HCT116 (cell line): ENCODE measurements at regions not wholly inside any gene's neighbourhood (a gene's known extent, or its start where the extent isn't known, plus 50 kb on each side); places are given as distances from the start of the nearest gene placed in this dataset.

Experiments used
- ATAC-seq: fragments of 200-7000 bp; cut with Tn5 transposase; 2 replicates; pipeline ENCODE4 v1.9.1; 2020; ENCODE audit warnings: mild to moderate bottlenecking, moderate library complexity
- BruUV-seq: library from RNA; stranded (reverse); fragments of 400-500 nt; replicated peaks from 2 replicates; lab custom pipeline; 2021; lab: Mats Ljungman, UMichigan
- CTCF ChIA-PET: fragments of 300-600 bp; sonication (Branson Sonifier 250); formaldehyde crosslinking; loops from one replicate; lab custom pipeline; 2021; ENCODE audit warnings: antibody characterized with exemption; lab: Charles Lee
- POLR2A ChIA-PET: fragments of 300-600, 350-600 bp; sonication (Branson Sonifier 250); formaldehyde crosslinking; loops from one replicate; lab custom pipeline; 2021; ENCODE audit warnings: antibody characterized with exemption; lab: Charles Lee
- RAD21 ChIA-PET, 2 experiments: fragments of 300-600 bp; sonication (Branson Sonifier 250); formaldehyde crosslinking; loops; one replicate each; lab custom pipeline; 2023; ENCODE audit warnings: low total read pairs in 2 of 2; ENCODE audit not compliant: uncharacterized antibody in 2 of 2, unreplicated experiment in 2 of 2, low non-redundant PET in 1 of 2; lab: Charles Lee
- DNase-seq: peaks from one replicate; pipeline ENCODE4 v3.0.0-alpha.2; 2010; ENCODE audit warnings: low read depth, low spot score
- H2AFZ ChIP-seq: fragments of 200-600 bp; shearing (Covaris generic), sonication (generic); 2 replicates; pipeline ENCODE4 v1.6.1; 2017; ENCODE audit warnings: low read depth, mixed run types, mixed read lengths, antibody characterized with exemption, low read length; ENCODE audit not compliant: poor library complexity, severe bottlenecking
- H3K27ac ChIP-seq: 2 replicates; pipeline ENCODE4 v1.5.1; 2012; ENCODE audit warnings: low read depth, low read length
- H3K27me3 ChIP-seq: fragments of 200-600 bp; sonication (generic); 2 replicates; pipeline ENCODE4 v1.6.1; 2016; ENCODE audit warnings: mixed run types, low read length, mixed read lengths; ENCODE audit not compliant: insufficient read depth
- H3K36me3 ChIP-seq, 2 experiments: fragments of 200-500 bp in 1 of 2; fragments of 200-600 bp in 1 of 2; sonication (Bioruptor generic) in 1 of 2; sonication (generic) in 1 of 2; 2 replicates each; pipeline versions ENCODE4 v1.5.1 to v1.6.1; 2014 to 2016; ENCODE audit warnings: low read length in 2 of 2, inconsistent platforms in 1 of 2, mixed read lengths in 1 of 2, mixed run types in 1 of 2; ENCODE audit not compliant: insufficient read depth in 2 of 2, control insufficient read depth in 1 of 2
- H3K4me1 ChIP-seq, 2 experiments: fragments of 200-600 bp in 1 of 2; sonication (generic) in 1 of 2; 2 replicates each; pipeline versions ENCODE4 v1.5.1 to v1.6.1; 2012 to 2017; ENCODE audit warnings: low read length in 2 of 2, inconsistent platforms in 1 of 2, mild to moderate bottlenecking in 1 of 2, mixed read lengths in 1 of 2, mixed run types in 1 of 2, moderate library complexity in 1 of 2; ENCODE audit not compliant: insufficient read depth in 2 of 2, control insufficient read depth in 1 of 2
- H3K4me2 ChIP-seq: fragments of 200-600 bp; sonication (generic); 2 replicates; pipeline ENCODE4 v1.6.1; 2017; ENCODE audit warnings: mixed run types, low read length, mixed read lengths
- H3K4me3 ChIP-seq, 2 experiments: fragments of 200-600 bp in 1 of 2; sonication (generic) in 1 of 2; replicated peaks in 1 of 2; 2 replicates each; pipeline ENCODE4 v1.5.1; 2011 to 2016; ENCODE audit warnings: low read length in 2 of 2, control low read depth in 1 of 2, low read depth in 1 of 2, mild to moderate bottlenecking in 1 of 2, mixed read lengths in 1 of 2, mixed run types in 1 of 2
- H3K79me2 ChIP-seq: fragments of 200-600 bp; sonication (generic); 2 replicates; pipeline ENCODE4 v1.6.1; 2017; ENCODE audit warnings: mild to moderate bottlenecking, mixed run types, low read length, moderate library complexity, mixed read lengths; ENCODE audit not compliant: insufficient read depth
- H3K9ac ChIP-seq: fragments of 200-600 bp; sonication (generic); 2 replicates; pipeline ENCODE4 v1.6.1; 2016; ENCODE audit warnings: low read length, mixed read lengths
- H3K9me2 ChIP-seq: fragments of 200-600 bp; sonication (generic), shearing (Covaris generic); 2 replicates; pipeline ENCODE4 v1.6.1; 2017; ENCODE audit warnings: mixed run types, mild to moderate bottlenecking, moderate library complexity; ENCODE audit not compliant: insufficient read depth
- H3K9me3 ChIP-seq, 2 experiments: fragments of 200-500 bp in 1 of 2; fragments of 200-600 bp in 1 of 2; sonication (Bioruptor generic) in 1 of 2; sonication (generic) in 1 of 2; 2 replicates each; pipeline ENCODE4 v1.6.1; 2014 to 2017; ENCODE audit warnings: low read length in 2 of 2, mixed read lengths in 2 of 2, inconsistent platforms in 1 of 2, low read depth in 1 of 2, mild to moderate bottlenecking in 1 of 2, mixed run types in 1 of 2, moderate library complexity in 1 of 2; ENCODE audit not compliant: control insufficient read depth in 1 of 2, insufficient read depth in 1 of 2
- H4K20me1 ChIP-seq: fragments of 200-600 bp; sonication (generic), shearing (Covaris generic); 2 replicates; pipeline ENCODE4 v1.6.1; 2017; ENCODE audit warnings: mixed run types, mild to moderate bottlenecking, moderate library complexity; ENCODE audit not compliant: insufficient read depth
- CBX3 ChIP-seq: IDR thresholded peaks from 2 replicates; pipeline ENCODE4 v1.6.1; 2012; ENCODE audit warnings: low read depth
- EZH2phosphoT487 ChIP-seq: fragments of 200-600 bp; IDR thresholded peaks from 2 replicates; pipeline ENCODE4 v1.6.1; 2018; ENCODE audit warnings: antibody characterized with exemption, borderline replicate concordance
- YY1 ChIP-seq: IDR thresholded peaks from 2 replicates; pipeline ENCODE4 v1.6.1; 2011; ENCODE audit warnings: low read length, low read depth, moderate library complexity, mild to moderate bottlenecking; ENCODE audit not compliant: insufficient replicate concordance; ENCODE audit errors: extremely low read depth
- intact Hi-C: fragments of 100-400 bp; cut with micrococcal nuclease; formaldehyde crosslinking; loops from 2 replicates; pipeline ENCODE4 v1.10.0; 2022
- TF ChIP-seq, protein P1 (sequence below), 3 experiments: fragments of 200-600 bp in 1 of 3; sonication (generic) in 1 of 3; IDR thresholded peaks in 2 of 3; conservative IDR thresholded peaks in 1 of 3; 2 replicates each; pipeline ENCODE4 v1.5.1; 2012 to 2017; ENCODE audit warnings: low read depth in 2 of 3, low read length in 2 of 3, antibody characterized with exemption in 1 of 3, borderline replicate concordance in 1 of 3, control low read depth in 1 of 3, mild to moderate bottlenecking in 1 of 3, mixed read lengths in 1 of 3, mixed run types in 1 of 3, moderate library complexity in 1 of 3; ENCODE audit not compliant: insufficient read depth in 1 of 3
- TF ChIP-seq, protein P2 (sequence below): IDR thresholded peaks from 2 replicates; pipeline ENCODE4 v1.6.1; 2012; ENCODE audit warnings: low read depth

DNA sequence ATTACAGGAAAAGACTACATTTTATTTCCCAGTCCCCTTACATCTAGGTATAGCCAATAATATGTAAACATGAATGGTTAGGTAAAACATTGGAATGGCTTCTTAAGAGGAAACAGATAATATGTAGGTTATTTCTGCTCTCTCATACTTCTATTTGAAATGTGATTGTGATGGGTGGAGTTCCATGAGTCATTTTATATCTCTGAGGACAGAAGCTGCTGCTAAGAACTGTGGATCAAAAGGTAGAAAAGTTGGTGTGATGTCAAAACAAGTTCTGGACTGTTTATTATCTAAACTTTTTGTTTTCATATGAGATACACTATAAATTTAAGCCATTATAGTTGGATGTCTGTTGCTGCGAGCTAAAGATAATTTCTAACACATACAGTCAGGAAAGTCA is 799.4 kb upstream of the TENM4 start:
- no peaks in the 10 kb centered on the region for H3K9me2 ChIP-seq
- H3K9me3 ChIP-seq: peaks cover 0 to 8% of the 10 kb centered on the region in 2 experiments; a peak in 2 of 4 replicates
- TF ChIP-seq YY1 (no peak), CBX3 (no peak), EZH2phosphoT487 (no peak)
- TF ChIP-seq, protein P1, sequence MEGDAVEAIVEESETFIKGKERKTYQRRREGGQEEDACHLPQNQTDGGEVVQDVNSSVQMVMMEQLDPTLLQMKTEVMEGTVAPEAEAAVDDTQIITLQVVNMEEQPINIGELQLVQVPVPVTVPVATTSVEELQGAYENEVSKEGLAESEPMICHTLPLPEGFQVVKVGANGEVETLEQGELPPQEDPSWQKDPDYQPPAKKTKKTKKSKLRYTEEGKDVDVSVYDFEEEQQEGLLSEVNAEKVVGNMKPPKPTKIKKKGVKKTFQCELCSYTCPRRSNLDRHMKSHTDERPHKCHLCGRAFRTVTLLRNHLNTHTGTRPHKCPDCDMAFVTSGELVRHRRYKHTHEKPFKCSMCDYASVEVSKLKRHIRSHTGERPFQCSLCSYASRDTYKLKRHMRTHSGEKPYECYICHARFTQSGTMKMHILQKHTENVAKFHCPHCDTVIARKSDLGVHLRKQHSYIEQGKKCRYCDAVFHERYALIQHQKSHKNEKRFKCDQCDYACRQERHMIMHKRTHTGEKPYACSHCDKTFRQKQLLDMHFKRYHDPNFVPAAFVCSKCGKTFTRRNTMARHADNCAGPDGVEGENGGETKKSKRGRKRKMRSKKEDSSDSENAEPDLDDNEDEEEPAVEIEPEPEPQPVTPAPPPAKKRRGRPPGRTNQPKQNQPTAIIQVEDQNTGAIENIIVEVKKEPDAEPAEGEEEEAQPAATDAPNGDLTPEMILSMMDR (IDR thresholded peaks at IDR 0.05 in 2 of 3, conservative IDR thresholded peaks at IDR 0.05 in 1 of 3; ENCODE audit: borderline replicate concordance in 1 of 3, insufficient read depth in 1 of 3, low read depth in 2 of 3, low read length in 2 of 3): no peak
- TF ChIP-seq, protein P2, sequence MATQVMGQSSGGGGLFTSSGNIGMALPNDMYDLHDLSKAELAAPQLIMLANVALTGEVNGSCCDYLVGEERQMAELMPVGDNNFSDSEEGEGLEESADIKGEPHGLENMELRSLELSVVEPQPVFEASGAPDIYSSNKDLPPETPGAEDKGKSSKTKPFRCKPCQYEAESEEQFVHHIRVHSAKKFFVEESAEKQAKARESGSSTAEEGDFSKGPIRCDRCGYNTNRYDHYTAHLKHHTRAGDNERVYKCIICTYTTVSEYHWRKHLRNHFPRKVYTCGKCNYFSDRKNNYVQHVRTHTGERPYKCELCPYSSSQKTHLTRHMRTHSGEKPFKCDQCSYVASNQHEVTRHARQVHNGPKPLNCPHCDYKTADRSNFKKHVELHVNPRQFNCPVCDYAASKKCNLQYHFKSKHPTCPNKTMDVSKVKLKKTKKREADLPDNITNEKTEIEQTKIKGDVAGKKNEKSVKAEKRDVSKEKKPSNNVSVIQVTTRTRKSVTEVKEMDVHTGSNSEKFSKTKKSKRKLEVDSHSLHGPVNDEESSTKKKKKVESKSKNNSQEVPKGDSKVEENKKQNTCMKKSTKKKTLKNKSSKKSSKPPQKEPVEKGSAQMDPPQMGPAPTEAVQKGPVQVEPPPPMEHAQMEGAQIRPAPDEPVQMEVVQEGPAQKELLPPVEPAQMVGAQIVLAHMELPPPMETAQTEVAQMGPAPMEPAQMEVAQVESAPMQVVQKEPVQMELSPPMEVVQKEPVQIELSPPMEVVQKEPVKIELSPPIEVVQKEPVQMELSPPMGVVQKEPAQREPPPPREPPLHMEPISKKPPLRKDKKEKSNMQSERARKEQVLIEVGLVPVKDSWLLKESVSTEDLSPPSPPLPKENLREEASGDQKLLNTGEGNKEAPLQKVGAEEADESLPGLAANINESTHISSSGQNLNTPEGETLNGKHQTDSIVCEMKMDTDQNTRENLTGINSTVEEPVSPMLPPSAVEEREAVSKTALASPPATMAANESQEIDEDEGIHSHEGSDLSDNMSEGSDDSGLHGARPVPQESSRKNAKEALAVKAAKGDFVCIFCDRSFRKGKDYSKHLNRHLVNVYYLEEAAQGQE: no peak
- no peak overlapping the region for H3K4me3 ChIP-seq
- no TSS peak for BruUV-seq
- no peak overlapping the region for H2AFZ ChIP-seq
- RAD21 ChIA-PET: no interaction called here
- POLR2A ChIA-PET: no interaction called here
- no peak overlapping the region for H3K9ac ChIP-seq
- intact Hi-C loops: no loop called here
- no peaks in the 10 kb centered on the region for H3K27me3 ChIP-seq
- no peak overlapping the region for H3K27ac ChIP-seq
- H3K36me3 ChIP-seq: no peaks in the 10 kb centered on the region
- CTCF ChIA-PET: no interaction called here
- DNase-seq (no peak), ATAC-seq (no peak)
- H4K20me1 ChIP-seq: no peaks in the 10 kb centered on the region
- no peaks in the 10 kb centered on the region for H3K79me2 ChIP-seq
- H3K4me2 ChIP-seq: no peak overlapping the region
- H3K4me1 ChIP-seq: no peaks in the 10 kb centered on the region
